Calu3 (cell line): ENCODE measurements at regions not wholly inside any gene's neighbourhood (a gene's known extent, or its start where the extent isn't known, plus 50 kb on each side); places are given as distances from the start of the nearest gene placed in this dataset.

Experiments used
- BruUV-seq: library from RNA; stranded (reverse); fragments of 400-500 nt; replicated peaks from 2 replicates; lab custom pipeline; 2021; lab: Mats Ljungman, UMichigan
- CTCF ChIA-PET: fragments of 300-600 bp; sonication (Branson Sonifier 250); formaldehyde crosslinking; loops from one replicate; lab custom pipeline; 2022; ENCODE audit warnings: antibody characterized with exemption; lab: Charles Lee
- DNase-seq: peaks from one replicate; pipeline ENCODE4 v3.0.0; 2022
- H3K27ac Mint-ChIP-seq: one replicate; pipeline ENCODE4 v1.8.0; 2022; ENCODE audit warnings: mixed read lengths; ENCODE audit not compliant: unreplicated experiment
- H3K27me3 Mint-ChIP-seq: one replicate; pipeline ENCODE4 v1.8.0; 2022; ENCODE audit warnings: mixed read lengths; ENCODE audit not compliant: unreplicated experiment
- H3K36me3 Mint-ChIP-seq: one replicate; pipeline ENCODE4 v1.8.0; 2022; ENCODE audit warnings: mild to moderate bottlenecking, moderate library complexity, mixed read lengths; ENCODE audit not compliant: insufficient read depth, unreplicated experiment
- H3K4me1 Mint-ChIP-seq: one replicate; pipeline ENCODE4 v1.8.0; 2022; ENCODE audit warnings: mild to moderate bottlenecking, low read depth, mixed read lengths; ENCODE audit not compliant: unreplicated experiment
- H3K4me3 Mint-ChIP-seq: one replicate; pipeline ENCODE4 v1.8.0; 2022; ENCODE audit warnings: mild to moderate bottlenecking, low read depth, moderate library complexity, mixed read lengths; ENCODE audit not compliant: unreplicated experiment
- H3K9me3 Mint-ChIP-seq: one replicate; pipeline ENCODE4 v1.8.0; 2022; ENCODE audit warnings: low read depth, mixed read lengths; ENCODE audit not compliant: unreplicated experiment
- CTCF ChIP-seq: fragments of 200-600 bp; IDR thresholded peaks from one replicate; pipeline ENCODE4 v1.8.0; 2022; ENCODE audit warnings: antibody characterized with exemption; ENCODE audit not compliant: unreplicated experiment
- intact Hi-C: fragments of 100-400 bp; cut with micrococcal nuclease; formaldehyde crosslinking; loops from one replicate; pipeline ENCODE4 v1.10.0; 2022; ENCODE audit not compliant: unreplicated experiment

GRCh38 chr9:129340427-129341170 is 162.5 kb upstream of the IER5L start:
- intact Hi-C loops: no loop called here
- CTCF ChIA-PET: no interaction called here
- peaks cover 23% of the 10 kb centered on the region for H3K36me3 Mint-ChIP-seq
- H3K4me1 Mint-ChIP-seq: peaks cover 20% of the 10 kb centered on the region
- H3K27me3 Mint-ChIP-seq: no peaks in the 10 kb centered on the region
- no peak overlapping the region for H3K4me3 Mint-ChIP-seq
- TF ChIP-seq CTCF: no peak
- DNase-seq: no peak
- BruUV-seq: no TSS peak
- no peaks in the 10 kb centered on the region for H3K9me3 Mint-ChIP-seq
- no peak overlapping the region for H3K27ac Mint-ChIP-seq

- Mint-ChIP-seq H3K4me3 (no peak overlapping the region), H3K9me3 (no peaks in the 10 kb centered on the region), H3K27ac (no peak overlapping the region), H3K4me1 (peaks cover 24% of the 10 kb centered on the region), H3K36me3 (peaks cover 28% of the 10 kb centered on the region), H3K27me3 (no peaks in the 10 kb centered on the region)
- CTCF ChIA-PET: interaction anchor here (0.9 kb wide), 1 partner anchor 161 kb away, joined by 3 read pairs; the partner anchor contains the start of gene IER5L
- DNase-seq: no peak
- no peak for TF ChIP-seq CTCF
- BruUV-seq: no TSS peak
- intact Hi-C loops: loop anchor here (5.0 kb wide), 1 partner anchor 148 kb away; no protein-coding TSS in a partner anchor
Measured at GRCh38 chr9:129339539-129340157, 161.6 kb upstream of the IER5L start.

GRCh38 chr9:129338724-129339430 is 160.8 kb upstream of the IER5L start:
- no peaks in the 10 kb centered on the region for H3K27me3 Mint-ChIP-seq
- DNase-seq: no peak
- TF ChIP-seq CTCF: no peak
- intact Hi-C loops: loop anchor here (5.0 kb wide), 1 partner anchor 148 kb away; no protein-coding TSS in a partner anchor
- BruUV-seq: no TSS peak
- CTCF ChIA-PET: interaction anchor here (0.9 kb wide), 1 partner anchor 161 kb away, joined by 3 read pairs; the partner anchor contains the start of gene IER5L
- peaks cover 32% of the 10 kb centered on the region for H3K36me3 Mint-ChIP-seq
- H3K4me3 Mint-ChIP-seq: no peak overlapping the region
- H3K4me1 Mint-ChIP-seq: peaks cover 32% of the 10 kb centered on the region
- H3K27ac Mint-ChIP-seq: no peak overlapping the region
- no peaks in the 10 kb centered on the region for H3K9me3 Mint-ChIP-seq

- Mint-ChIP-seq H3K36me3 (peaks cover 30% of the 10 kb centered on the region), H3K27ac (peak overlapping the region; percentile 29), H3K9me3 (no peaks in the 10 kb centered on the region), H3K4me1 (peaks cover 26% of the 10 kb centered on the region), H3K27me3 (no peaks in the 10 kb centered on the region), H3K4me3 (no peak overlapping the region)
- BruUV-seq: no TSS peak
- intact Hi-C loops: loop anchor here (5.0 kb wide), 1 partner anchor 150 kb away; no protein-coding TSS in a partner anchor
- DNase-seq: no peak
- CTCF ChIA-PET: no interaction called here
- TF ChIP-seq CTCF: no peak
Measured at GRCh38 chr9:129337336-129338140, 159.5 kb upstream of the IER5L start.
